Nephron progenitor cell (in vitro differentiated cells): ENCODE measurements at regions not wholly inside any gene's neighbourhood (a gene's known extent, or its start where the extent isn't known, plus 50 kb on each side); places are given as distances from the start of the nearest gene placed in this dataset.

Experiments used
- DNase-seq: peaks from one replicate; pipeline ENCODE4 v3.0.0; 2021
- H3K27ac Mint-ChIP-seq: 2 replicates; pipeline ENCODE4 v1.8.0; 2021; ENCODE audit warnings: mild to moderate bottlenecking, moderate library complexity, mixed read lengths
- H3K27me3 Mint-ChIP-seq: 2 replicates; pipeline ENCODE4 v1.8.0; 2021; ENCODE audit warnings: mild to moderate bottlenecking, low read depth, mixed read lengths; ENCODE audit not compliant: poor library complexity
- H3K36me3 Mint-ChIP-seq: 2 replicates; pipeline ENCODE4 v1.8.0; 2021; ENCODE audit warnings: low read depth, mixed read lengths
- H3K4me1 Mint-ChIP-seq: 2 replicates; pipeline ENCODE4 v1.8.0; 2021; ENCODE audit warnings: mixed read lengths
- H3K4me3 Mint-ChIP-seq: 2 replicates; pipeline ENCODE4 v1.8.0; 2021; ENCODE audit warnings: mild to moderate bottlenecking, moderate library complexity, mixed read lengths
- H3K9me3 Mint-ChIP-seq: 2 replicates; pipeline ENCODE4 v1.8.0; 2021; ENCODE audit warnings: mild to moderate bottlenecking, moderate library complexity, mixed read lengths
- CTCF ChIP-seq: fragments of 200-600 bp; sonication (generic); IDR thresholded peaks from 2 replicates; pipeline ENCODE4 v1.5.0; 2021; ENCODE audit warnings: antibody characterized with exemption

GRCh38 chr20:39857187-39857586, 831.8 kb downstream of the MAFB start:
- Mint-ChIP-seq H3K27me3 (no peaks in the 10 kb centered on the region), H3K4me1 (peaks cover 68% of the 10 kb centered on the region), H3K9me3 (no peaks in the 10 kb centered on the region), H3K4me3 (no peak overlapping the region), H3K36me3 (no peaks in the 10 kb centered on the region), H3K27ac (no peak overlapping the region)
- no peak for TF ChIP-seq CTCF
- no peak for DNase-seq

DNA sequence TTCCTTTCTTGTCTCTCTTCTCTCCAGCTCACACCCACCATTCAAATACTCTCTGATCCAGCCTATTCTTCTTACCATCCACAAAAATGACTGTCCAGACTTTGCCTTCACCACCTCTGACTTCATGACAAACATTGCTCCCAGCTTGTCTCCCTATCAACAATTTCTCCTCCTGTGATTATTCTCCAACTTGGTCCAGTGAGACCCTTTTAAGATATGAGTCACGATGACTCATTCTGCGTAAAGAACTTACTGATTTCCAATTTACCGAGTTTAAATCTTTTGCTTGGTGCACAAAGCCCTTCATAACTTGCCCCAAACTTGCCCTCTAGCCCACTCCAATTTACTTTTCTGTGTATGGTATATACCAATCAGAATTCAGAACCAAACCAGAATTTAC, 833.2 kb downstream of the MAFB start:
- Mint-ChIP-seq H3K4me1 (peaks cover 69% of the 10 kb centered on the region), H3K27ac (no peak overlapping the region), H3K36me3 (no peaks in the 10 kb centered on the region), H3K27me3 (no peaks in the 10 kb centered on the region), H3K4me3 (no peak overlapping the region), H3K9me3 (no peaks in the 10 kb centered on the region)
- DNase-seq = no peak
- TF ChIP-seq CTCF = no peak

GRCh38 chr20:39855056-39855455, 834.0 kb downstream of the MAFB start:
- H3K36me3 Mint-ChIP-seq = no peaks in the 10 kb centered on the region
- DNase-seq = no peak
- no peaks in the 10 kb centered on the region for H3K9me3 Mint-ChIP-seq
- peaks cover 76% of the 10 kb centered on the region for H3K4me1 Mint-ChIP-seq
- no peaks in the 10 kb centered on the region for H3K27me3 Mint-ChIP-seq
- TF ChIP-seq CTCF = no peak
- H3K4me3 Mint-ChIP-seq = no peak overlapping the region
- no peak overlapping the region for H3K27ac Mint-ChIP-seq

DNA sequence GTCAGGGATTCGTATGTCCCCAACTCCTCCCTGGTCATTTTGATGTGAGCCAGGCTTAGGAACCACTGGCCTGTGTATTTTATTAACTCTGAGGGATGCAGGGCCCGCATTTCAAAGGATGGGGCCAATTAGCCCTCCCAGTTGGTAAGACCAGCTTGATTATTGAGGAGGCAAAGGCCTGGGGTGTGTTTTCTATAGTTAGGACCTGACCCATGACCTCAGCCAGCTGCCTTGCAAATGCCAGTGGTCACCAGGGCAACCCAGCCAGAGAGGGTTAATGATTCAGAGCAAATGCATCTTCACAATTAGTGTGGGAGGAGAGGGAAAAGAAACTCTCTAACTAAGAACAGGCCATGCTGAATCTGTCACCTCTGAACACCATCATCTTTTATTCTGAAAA, 835.4 kb downstream of the MAFB start:
- H3K27me3 Mint-ChIP-seq = no peaks in the 10 kb centered on the region
- peak; percentile 58 for DNase-seq
- peaks cover 90% of the 10 kb centered on the region for H3K4me1 Mint-ChIP-seq
- no peaks in the 10 kb centered on the region for H3K9me3 Mint-ChIP-seq
- TF ChIP-seq CTCF = no peak
- no peaks in the 10 kb centered on the region for H3K36me3 Mint-ChIP-seq
- H3K4me3 Mint-ChIP-seq = no peak overlapping the region
- H3K27ac Mint-ChIP-seq = peak overlapping the region; percentile 86

DNA sequence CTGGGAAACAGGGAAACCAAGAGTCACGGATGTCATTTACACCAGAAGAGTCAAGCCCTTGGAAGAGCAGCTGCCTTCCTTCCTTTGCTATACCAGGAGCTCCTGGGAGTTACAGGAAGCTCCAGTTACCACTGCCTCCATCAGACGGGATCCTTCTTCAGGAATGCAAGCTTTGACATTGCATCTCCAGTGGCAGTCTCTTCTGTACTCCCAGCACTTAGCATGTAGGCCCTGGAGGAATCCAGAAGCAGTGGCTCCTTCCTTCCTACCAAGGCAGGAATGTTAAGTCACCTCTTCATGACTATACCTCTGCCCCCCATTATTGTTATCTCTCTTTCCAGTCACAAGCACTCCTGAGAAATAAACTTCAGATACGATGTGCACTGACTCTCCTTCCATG, 836.0 kb downstream of the MAFB start:
- Mint-ChIP-seq H3K27me3 (no peaks in the 10 kb centered on the region), H3K9me3 (no peaks in the 10 kb centered on the region), H3K36me3 (no peaks in the 10 kb centered on the region), H3K4me3 (no peak overlapping the region), H3K27ac (peak overlapping the region; percentile 86), H3K4me1 (peaks cover 92% of the 10 kb centered on the region)
- no peak for TF ChIP-seq CTCF
- no peak for DNase-seq

DNA sequence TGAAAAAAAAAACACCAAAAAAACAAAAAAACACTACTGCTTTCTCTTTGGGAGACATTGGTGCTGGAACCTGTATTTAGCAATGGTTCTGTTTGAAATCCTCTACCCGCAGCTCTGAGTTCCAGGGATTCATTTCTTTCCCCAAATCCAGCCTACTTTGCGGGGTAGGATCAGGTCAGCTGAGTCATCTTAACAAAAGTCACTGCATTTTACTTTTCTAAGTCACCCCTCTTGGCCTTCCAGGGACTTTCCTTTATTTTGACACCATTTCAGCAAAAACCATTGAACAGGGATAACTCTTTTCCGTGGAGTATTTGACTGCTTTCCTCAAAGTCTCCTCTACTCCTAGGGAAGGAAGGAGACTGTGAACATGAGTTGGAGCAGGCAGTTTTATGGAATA, 837.6 kb downstream of the MAFB start:
- Mint-ChIP-seq H3K4me3 (no peak overlapping the region), H3K36me3 (no peaks in the 10 kb centered on the region), H3K9me3 (no peaks in the 10 kb centered on the region), H3K27ac (peak overlapping the region; percentile 50), H3K4me1 (peaks cover 79% of the 10 kb centered on the region), H3K27me3 (no peaks in the 10 kb centered on the region)
- no peak for DNase-seq
- no peak for TF ChIP-seq CTCF
